Body of pancreas (tissue), 4 donors: ENCODE measurements at regions not wholly inside any gene's neighbourhood (a gene's known extent, or its start where the extent isn't known, plus 50 kb on each side); places are given as distances from the start of the nearest gene placed in this dataset.

Experiments used
- ATAC-seq: fragments of 150-250 bp; one replicate; pipeline ENCODE4 v1.9.1; 2016
- DNase-seq, 4 donors: peaks; one replicate each; pipeline ENCODE4 v3.0.0-alpha.2; 2019
- H3K27ac ChIP-seq, 4 donors: fragments of 200-600 bp; sonication (generic); 1 replicate in 3 of 4; 2 replicates in 1 of 4; pipeline versions ENCODE4 v1.5.1 to v1.6.1; 2016 to 2019; ENCODE audit warnings: mild to moderate bottlenecking in 1 of 4, mixed read lengths in 1 of 4, moderate library complexity in 1 of 4
- H3K27me3 ChIP-seq, 2 donors: fragments of 200-600 bp; sonication (generic); one replicate each; pipeline ENCODE4 v1.6.0; 2016; ENCODE audit warnings: mild to moderate bottlenecking in 1 of 2
- H3K36me3 ChIP-seq, 2 donors: fragments of 200-600 bp; sonication (generic); replicated peaks in 1 of 2; 2 replicates each; pipeline ENCODE4 v1.5.1; 2016; ENCODE audit warnings: low read depth in 2 of 2; ENCODE audit not compliant: insufficient read depth in 1 of 2
- H3K4me1 ChIP-seq: fragments of 200-600 bp; sonication (generic); one replicate; pipeline ENCODE4 v1.6.0; 2016
- H3K4me3 ChIP-seq, 2 donors: fragments of 200-600 bp; sonication (generic); 1 replicate in 1 of 2; 2 replicates in 1 of 2; pipeline ENCODE4 v1.5.1; 2016 to 2019
- H3K9me3 ChIP-seq, 3 donors: fragments of 200-600 bp; sonication (generic); 1 replicate in 2 of 3; 2 replicates in 1 of 3; pipeline ENCODE4 v1.5.1; 2016
- CTCF ChIP-seq, 7 experiments: fragments of 450-650 bp in 4 of 7; fragments of 200-600 bp in 3 of 7; sonication (generic) in 3 of 7; IDR thresholded peaks; one replicate each; pipeline ENCODE4 v1.5.1; 2016 to 2019; ENCODE audit warnings: antibody characterized with exemption in 7 of 7
- POLR2A ChIP-seq, 3 donors: fragments of 450-650 bp; IDR thresholded peaks; one replicate each; pipeline ENCODE4 v1.6.1; 2016; ENCODE audit warnings: antibody characterized with exemption in 3 of 3, mild to moderate bottlenecking in 2 of 3
- WGBS, 2 donors: methylation state at CpG; one replicate each; pipeline ENCODE4 v1.1.5; 2017; 5-methylcytosine and 5-hydroxymethylcytosine counted together
- intact Hi-C: fragments of 100-400 bp; cut with DNase I; formaldehyde crosslinking; loops from one replicate; pipeline ENCODE4 v1.15.1; 2023

GRCh38 chr5:66459728-66460127 lies 136.5 kb upstream of the MAST4 start:
- intact Hi-C loops = no loop called here
- Histone ChIP-seq H3K4me3 (no peak overlapping the region), H3K9me3 (no peaks in the 10 kb centered on the region), H3K36me3 (no peaks in the 10 kb centered on the region), H3K27me3 (no peaks in the 10 kb centered on the region), H3K4me1 (no peaks in the 10 kb centered on the region), H3K27ac (no peak overlapping the region)
- TF ChIP-seq CTCF (IDR thresholded peaks at IDR 0.05) (no peak), POLR2A (IDR thresholded peaks at IDR 0.05) (no peak)
- ATAC-seq = no peak
- no peak for DNase-seq
- 80 to 88% methylated on average over 3 of the region's 3 CpGs for WGBS, 2 donors

- H3K4me3 ChIP-seq = no peak overlapping the region
- H3K27me3 ChIP-seq = no peaks in the 10 kb centered on the region
- no peaks in the 10 kb centered on the region for H3K9me3 ChIP-seq
- DNase-seq = no peak
- intact Hi-C loops = no loop called here
- H3K36me3 ChIP-seq = no peaks in the 10 kb centered on the region
- no peak for TF ChIP-seq CTCF (IDR thresholded peaks at IDR 0.05)
- TF ChIP-seq POLR2A (IDR thresholded peaks at IDR 0.05) = no peak
- H3K4me1 ChIP-seq = no peaks in the 10 kb centered on the region
- 83 to 84% methylated on average over 4 of the region's 4 CpGs for WGBS, 2 donors
- H3K27ac ChIP-seq = no peak overlapping the region
- ATAC-seq = no peak
Measured at GRCh38 chr5:66467564-66467963, 128.6 kb upstream of the MAST4 start.

- intact Hi-C loops = no loop called here
- Histone ChIP-seq H3K4me3 (no peak overlapping the region), H3K27me3 (no peaks in the 10 kb centered on the region), H3K4me1 (no peaks in the 10 kb centered on the region), H3K27ac (no peak overlapping the region), H3K36me3 (no peaks in the 10 kb centered on the region), H3K9me3 (no peaks in the 10 kb centered on the region)
- DNase-seq = no peak
- 97 to 98% methylated on average over 1 of the region's 1 CpG for WGBS, 2 donors
- no peak for ATAC-seq
- TF ChIP-seq POLR2A (IDR thresholded peaks at IDR 0.05) (no peak), CTCF (IDR thresholded peaks at IDR 0.05) (no peak)
Measured at GRCh38 chr5:66469684-66470083, 126.5 kb upstream of the MAST4 start.

- WGBS, 2 donors = 68 to 76% methylated on average over 1 of the region's 1 CpG
- intact Hi-C loops = no loop called here
- no peaks in the 10 kb centered on the region for H3K36me3 ChIP-seq
- H3K27me3 ChIP-seq = no peaks in the 10 kb centered on the region
- TF ChIP-seq CTCF (IDR thresholded peaks at IDR 0.05) (no peak), POLR2A (IDR thresholded peaks at IDR 0.05) (no peak)
- no peak for DNase-seq
- ATAC-seq = no peak
- no peaks in the 10 kb centered on the region for H3K4me1 ChIP-seq
- no peak overlapping the region for H3K4me3 ChIP-seq
- H3K9me3 ChIP-seq = no peaks in the 10 kb centered on the region
- H3K27ac ChIP-seq = no peak overlapping the region
Measured at GRCh38 chr5:66472010-66472409, 124.2 kb upstream of the MAST4 start.

GRCh38 chr5:66475731-66476130 lies 120.5 kb upstream of the MAST4 start:
- Histone ChIP-seq H3K27ac (no peak overlapping the region), H3K9me3 (no peaks in the 10 kb centered on the region), H3K4me3 (no peak overlapping the region), H3K27me3 (no peaks in the 10 kb centered on the region), H3K36me3 (no peaks in the 10 kb centered on the region), H3K4me1 (no peaks in the 10 kb centered on the region)
- DNase-seq (no peak), ATAC-seq (no peak)
- WGBS, 2 donors = 92 to 93% methylated on average over 4 of the region's 4 CpGs
- intact Hi-C loops = no loop called here
- no peak for TF ChIP-seq POLR2A (IDR thresholded peaks at IDR 0.05)
- no peak for TF ChIP-seq CTCF (IDR thresholded peaks at IDR 0.05)
